ENCODE measurements at regions not wholly inside any gene's neighbourhood (a gene's known extent, or its start where the extent isn't known, plus 50 kb on each side); places are given as distances from the start of the nearest gene placed in this dataset.

DNA sequence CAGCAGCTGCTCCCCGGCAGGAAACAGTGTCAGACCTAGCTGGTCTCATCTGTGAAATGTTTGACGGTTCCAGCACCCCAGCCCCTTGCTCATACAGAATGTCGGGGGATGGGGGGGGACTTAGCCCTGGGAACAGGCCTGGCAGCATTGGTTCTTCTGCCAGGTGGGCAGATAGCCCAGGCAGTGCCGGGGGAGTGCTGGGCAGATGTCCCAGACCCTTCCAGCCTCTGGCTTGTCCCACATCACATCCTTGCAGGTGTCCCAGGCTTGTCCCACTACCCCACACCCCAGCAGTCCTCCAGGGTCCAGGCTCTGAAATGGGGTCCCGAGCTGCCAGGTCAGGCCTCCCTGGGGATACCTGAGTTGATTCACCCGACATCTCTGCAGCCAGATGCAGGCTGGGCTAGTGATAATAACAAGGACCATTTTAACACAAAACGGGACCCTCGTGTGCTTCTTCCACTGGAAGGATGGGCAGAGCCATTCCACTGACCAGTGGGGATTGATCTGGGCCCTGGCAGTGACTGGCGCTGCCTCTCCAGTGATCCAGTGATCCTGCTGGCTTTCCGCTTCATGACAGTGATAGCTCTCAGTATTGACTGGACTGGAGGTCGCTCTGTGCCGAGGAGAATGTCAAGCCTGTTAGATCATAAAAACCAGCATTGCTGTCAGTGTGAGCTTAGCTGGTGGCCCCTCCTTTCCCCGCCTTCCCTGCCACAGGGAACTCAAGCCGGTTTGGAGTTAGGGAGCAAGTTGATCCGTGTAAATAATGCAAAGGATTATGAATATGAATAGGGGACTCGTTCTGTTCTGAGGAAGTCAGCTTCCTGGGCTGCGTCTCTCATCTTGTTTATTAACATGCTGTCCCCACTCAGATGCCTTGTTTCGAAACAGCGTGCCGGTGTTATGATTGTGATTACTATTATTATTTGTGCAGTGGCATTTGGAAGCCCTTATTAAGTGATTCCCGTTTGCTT is 180.6 kb downstream of the AACS start:
- TF ChIP-seq CTCF (IDR thresholded peaks at IDR 0.05; ENCODE audit: low read depth, low read length) (no peak), POLR2A (IDR thresholded peaks at IDR 0.05; ENCODE audit: extremely low read depth, insufficient read length) (no peak), MYC (IDR thresholded peaks at IDR 0.05; ENCODE audit: low read depth, low read length) (no peak)
- TF ChIP-seq, protein P1, sequence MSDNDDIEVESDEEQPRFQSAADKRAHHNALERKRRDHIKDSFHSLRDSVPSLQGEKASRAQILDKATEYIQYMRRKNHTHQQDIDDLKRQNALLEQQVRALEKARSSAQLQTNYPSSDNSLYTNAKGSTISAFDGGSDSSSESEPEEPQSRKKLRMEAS (IDR thresholded peaks at IDR 0.05; ENCODE audit: low read depth, low read length) = no peak
